Naive thymus-derived CD4-positive, alpha-beta T cell (primary cell): ENCODE measurements at regions not wholly inside any gene's neighbourhood (a gene's known extent, or its start where the extent isn't known, plus 50 kb on each side); places are given as distances from the start of the nearest gene placed in this dataset.
A peak's percentile ranks its signal among the peaks of the same experiment; 100 is the strongest.

Experiments used
- ATAC-seq: fragments of 150-1000 bp; cut with Tn5 transposase; 2 replicates; pipeline ENCODE4 v1.10.0; 2021; ENCODE audit warnings: mild to moderate bottlenecking, moderate library complexity
- CTCF ChIA-PET: fragments of 350-600 bp; sonication (Branson Sonifier 250); formaldehyde crosslinking; loops from one replicate; lab custom pipeline; 2021; ENCODE audit warnings: antibody characterized with exemption; lab: Charles Lee
- POLR2A ChIA-PET: fragments of 350-600 bp; sonication (Branson Sonifier 250); formaldehyde crosslinking; loops from one replicate; lab custom pipeline; 2021; ENCODE audit warnings: antibody characterized with exemption, inconsistent platforms; lab: Charles Lee
- DNase-seq, 9 donors: peaks; one replicate each; pipeline versions ENCODE4 v3.0.0 to v3.0.0-alpha.2; 2020 to 2022; ENCODE audit warnings: mixed read lengths in 1 of 9
- H3K27ac ChIP-seq: one replicate; pipeline ENCODE4 v1.7.0; 2013; ENCODE audit warnings: mild to moderate bottlenecking, low read depth, low read length, moderate library complexity
- H3K27me3 ChIP-seq, 2 donors: one replicate each; pipeline ENCODE4 v1.7.0; 2013; ENCODE audit warnings: low read length in 2 of 2, mild to moderate bottlenecking in 2 of 2, moderate library complexity in 2 of 2; ENCODE audit not compliant: control insufficient read depth in 2 of 2, insufficient read depth in 2 of 2
- H3K36me3 ChIP-seq, 3 experiments: 1 replicate in 2 of 3; 2 replicates in 1 of 3; pipeline ENCODE4 v1.7.0; 2013; ENCODE audit warnings: low read length in 3 of 3, mild to moderate bottlenecking in 3 of 3, moderate library complexity in 1 of 3; ENCODE audit not compliant: insufficient read depth in 3 of 3, control insufficient read depth in 2 of 3
- H3K4me1 ChIP-seq, 2 donors: one replicate each; pipeline ENCODE4 v1.7.0; 2013; ENCODE audit warnings: low read length in 2 of 2, mild to moderate bottlenecking in 2 of 2, moderate library complexity in 1 of 2; ENCODE audit not compliant: control insufficient read depth in 2 of 2, insufficient read depth in 2 of 2
- H3K4me3 ChIP-seq: 2 replicates; pipeline ENCODE4 v1.7.0; 2013; ENCODE audit warnings: mild to moderate bottlenecking, low read length
- H3K9me3 ChIP-seq, 3 experiments: 1 replicate in 2 of 3; 2 replicates in 1 of 3; pipeline ENCODE4 v1.7.0; 2013; ENCODE audit warnings: low read length in 3 of 3; ENCODE audit not compliant: control insufficient read depth in 2 of 3
- H3K27ac Mint-ChIP-seq, 9 donors: one replicate each; pipeline ENCODE4 v1.8.0; 2020 to 2022; ENCODE audit warnings: mixed read lengths in 9 of 9, mild to moderate bottlenecking in 8 of 9, moderate library complexity in 5 of 9, inconsistent platforms in 2 of 9
- H3K27me3 Mint-ChIP-seq, 5 donors: one replicate each; pipeline ENCODE4 v1.8.0; 2021 to 2022; ENCODE audit warnings: mixed read lengths in 5 of 5, mild to moderate bottlenecking in 1 of 5
- H3K36me3 Mint-ChIP-seq, 5 donors: one replicate each; pipeline ENCODE4 v1.8.0; 2020 to 2022; ENCODE audit warnings: mixed read lengths in 5 of 5, mild to moderate bottlenecking in 3 of 5, inconsistent platforms in 1 of 5
- H3K4me1 Mint-ChIP-seq, 7 donors: one replicate each; pipeline ENCODE4 v1.8.0; 2020 to 2022; ENCODE audit warnings: mixed read lengths in 7 of 7, mild to moderate bottlenecking in 3 of 7, inconsistent platforms in 1 of 7
- H3K4me3 Mint-ChIP-seq, 10 donors: one replicate each; pipeline ENCODE4 v1.8.0; 2020 to 2022; ENCODE audit warnings: mild to moderate bottlenecking in 10 of 10, mixed read lengths in 10 of 10, moderate library complexity in 6 of 10, inconsistent platforms in 2 of 10
- H3K9me3 Mint-ChIP-seq, 11 donors: one replicate each; pipeline ENCODE4 v1.8.0; 2020 to 2022; ENCODE audit warnings: mixed read lengths in 11 of 11, mild to moderate bottlenecking in 4 of 11, inconsistent platforms in 1 of 11, moderate library complexity in 1 of 11
- intact Hi-C, 2 donors: fragments of 100-400 bp; cut with micrococcal nuclease; formaldehyde crosslinking; loops; one replicate each; pipeline ENCODE4 v1.15.1; 2023

DNA sequence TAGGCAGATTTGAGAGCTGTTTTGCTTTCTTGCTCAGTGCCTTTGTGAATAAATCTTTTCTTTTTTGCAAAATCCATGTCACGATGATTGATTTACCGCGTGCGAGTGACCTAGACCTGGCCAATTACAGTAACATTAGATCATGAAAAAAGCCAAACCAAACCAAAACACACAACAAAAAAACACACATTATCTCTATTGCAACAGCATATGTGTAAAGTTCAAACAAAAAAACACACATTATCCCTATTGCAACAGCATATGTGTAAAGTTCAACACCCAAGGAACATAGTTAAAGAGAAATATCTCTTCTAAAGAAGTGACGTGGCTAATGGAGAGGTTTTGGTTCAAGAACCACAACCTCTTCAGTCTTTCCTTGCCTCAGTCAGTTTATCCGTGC lies 342.6 kb upstream of the NRG3 start:
- H3K27me3 ChIP-seq: no peaks in the 10 kb centered on the region
- ATAC-seq: no peak
- H3K4me3 ChIP-seq: no peak overlapping the region
- no peaks in the 10 kb centered on the region for H3K4me1 ChIP-seq
- peaks cover 0 to 2% (median 0%) of the 10 kb centered on the region in 7 donors for H3K4me1 Mint-ChIP-seq
- intact Hi-C loops: no loop called here
- no peak overlapping the region for H3K27ac ChIP-seq
- H3K36me3 ChIP-seq: no peaks in the 10 kb centered on the region
- POLR2A ChIA-PET: no interaction called here
- no peak overlapping the region for H3K4me3 Mint-ChIP-seq
- CTCF ChIA-PET: no interaction called here
- no peaks in the 10 kb centered on the region for H3K36me3 Mint-ChIP-seq
- DNase-seq: no peak
- H3K27me3 Mint-ChIP-seq: no peaks in the 10 kb centered on the region
- H3K9me3 Mint-ChIP-seq: peaks cover 0 to 8% (median 3%) of the 10 kb centered on the region in 11 donors
- H3K9me3 ChIP-seq: no peaks in the 10 kb centered on the region
- no peak overlapping the region for H3K27ac Mint-ChIP-seq

DNA sequence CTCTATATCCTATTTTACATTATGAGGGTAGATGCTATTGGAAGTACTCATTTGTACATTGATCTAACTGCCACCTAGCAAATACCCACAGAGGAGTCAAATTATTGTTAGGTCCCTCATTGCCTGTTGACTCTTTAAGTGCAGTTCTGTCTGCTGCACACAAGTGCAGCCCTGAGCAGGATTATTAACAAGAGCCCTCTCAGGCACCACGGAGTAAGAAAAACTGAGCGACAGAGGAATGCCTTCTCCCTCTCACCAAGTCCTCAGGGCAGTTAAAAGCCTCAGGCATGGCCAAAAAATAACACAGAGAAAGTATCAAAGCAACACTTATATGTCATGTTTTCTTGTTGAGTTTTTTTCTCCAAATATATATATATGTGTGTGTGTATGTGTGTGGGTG lies 340.0 kb upstream of the NRG3 start:
- intact Hi-C loops: no loop called here
- no peak for DNase-seq
- Histone ChIP-seq H3K27me3 (no peaks in the 10 kb centered on the region), H3K4me3 (no peak overlapping the region), H3K4me1 (no peaks in the 10 kb centered on the region), H3K27ac (no peak overlapping the region), H3K36me3 (no peaks in the 10 kb centered on the region), H3K9me3 (no peaks in the 10 kb centered on the region)
- H3K4me3 Mint-ChIP-seq: no peak overlapping the region
- POLR2A ChIA-PET: no interaction called here
- no peak overlapping the region for H3K27ac Mint-ChIP-seq
- CTCF ChIA-PET: no interaction called here
- H3K36me3 Mint-ChIP-seq: no peaks in the 10 kb centered on the region
- H3K9me3 Mint-ChIP-seq: peaks cover 0 to 17% (median 5%) of the 10 kb centered on the region in 11 donors
- ATAC-seq: no peak
- H3K4me1 Mint-ChIP-seq: peaks cover 0 to 2% (median 0%) of the 10 kb centered on the region in 7 donors
- no peaks in the 10 kb centered on the region for H3K27me3 Mint-ChIP-seq

DNA sequence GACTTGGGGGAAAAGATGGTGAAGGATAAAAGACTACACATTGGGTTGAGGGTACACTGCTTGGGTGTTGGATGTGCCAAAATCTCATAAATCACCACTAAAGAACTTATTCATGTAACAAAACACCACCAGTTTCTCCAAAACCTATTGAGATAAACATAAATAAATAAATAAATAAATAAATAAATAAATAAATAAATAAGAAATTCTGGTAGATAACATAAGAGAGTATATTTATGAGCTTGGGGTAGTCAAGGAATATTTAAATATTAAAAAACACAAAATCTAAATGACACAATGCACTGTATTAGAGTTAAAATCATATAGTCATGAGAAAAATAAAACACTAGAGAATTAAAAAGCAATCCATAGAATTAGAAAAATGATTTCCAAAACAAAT lies 333.5 kb upstream of the NRG3 start:
- ChIA-PET POLR2A (no interaction called here), CTCF (no interaction called here)
- no peak overlapping the region for H3K4me3 ChIP-seq
- H3K9me3 ChIP-seq: no peaks in the 10 kb centered on the region
- H3K27me3 ChIP-seq: no peaks in the 10 kb centered on the region
- peaks cover 2 to 17% (median 6%) of the 10 kb centered on the region in 11 donors for H3K9me3 Mint-ChIP-seq
- H3K36me3 Mint-ChIP-seq: no peaks in the 10 kb centered on the region
- H3K36me3 ChIP-seq: no peaks in the 10 kb centered on the region
- intact Hi-C loops: no loop called here
- no peaks in the 10 kb centered on the region for H3K4me1 Mint-ChIP-seq
- DNase-seq (no peak), ATAC-seq (no peak)
- H3K4me3 Mint-ChIP-seq: no peak overlapping the region
- no peak overlapping the region for H3K27ac ChIP-seq
- H3K27ac Mint-ChIP-seq: no peak overlapping the region
- H3K4me1 ChIP-seq: no peaks in the 10 kb centered on the region
- H3K27me3 Mint-ChIP-seq: no peaks in the 10 kb centered on the region

DNA sequence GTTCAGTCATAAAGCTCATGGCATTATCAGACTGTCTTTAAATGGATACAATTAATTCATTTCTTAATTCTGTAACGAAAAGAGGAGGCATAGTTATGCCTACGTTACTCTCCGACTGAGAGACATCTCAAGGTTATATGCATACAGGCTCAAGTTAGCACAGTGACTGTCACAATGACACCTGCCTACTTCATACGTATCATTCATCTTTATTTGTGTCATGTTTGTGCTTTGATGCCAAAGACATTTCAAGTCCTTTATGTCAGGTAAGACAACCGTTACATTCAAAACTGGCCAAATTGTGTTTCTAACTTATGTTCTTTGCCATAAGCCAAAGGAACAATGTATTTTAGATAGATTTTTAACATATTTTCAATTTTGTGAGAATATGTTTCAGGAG lies 328.8 kb upstream of the NRG3 start:
- Histone ChIP-seq H3K36me3 (no peaks in the 10 kb centered on the region), H3K27ac (no peak overlapping the region), H3K4me3 (no peak overlapping the region), H3K27me3 (no peaks in the 10 kb centered on the region), H3K9me3 (no peaks in the 10 kb centered on the region), H3K4me1 (no peaks in the 10 kb centered on the region)
- H3K9me3 Mint-ChIP-seq: peaks cover 4 to 27% (median 16%) of the 10 kb centered on the region in 11 donors
- CTCF ChIA-PET: no interaction called here
- H3K36me3 Mint-ChIP-seq: peaks cover 0 to 7% (median 0%) of the 10 kb centered on the region in 5 donors
- intact Hi-C loops: no loop called here
- no peak overlapping the region for H3K27ac Mint-ChIP-seq
- POLR2A ChIA-PET: no interaction called here
- H3K4me1 Mint-ChIP-seq: no peaks in the 10 kb centered on the region
- no peak for DNase-seq
- H3K4me3 Mint-ChIP-seq: no peak overlapping the region
- no peaks in the 10 kb centered on the region for H3K27me3 Mint-ChIP-seq
- ATAC-seq: no peak

DNA sequence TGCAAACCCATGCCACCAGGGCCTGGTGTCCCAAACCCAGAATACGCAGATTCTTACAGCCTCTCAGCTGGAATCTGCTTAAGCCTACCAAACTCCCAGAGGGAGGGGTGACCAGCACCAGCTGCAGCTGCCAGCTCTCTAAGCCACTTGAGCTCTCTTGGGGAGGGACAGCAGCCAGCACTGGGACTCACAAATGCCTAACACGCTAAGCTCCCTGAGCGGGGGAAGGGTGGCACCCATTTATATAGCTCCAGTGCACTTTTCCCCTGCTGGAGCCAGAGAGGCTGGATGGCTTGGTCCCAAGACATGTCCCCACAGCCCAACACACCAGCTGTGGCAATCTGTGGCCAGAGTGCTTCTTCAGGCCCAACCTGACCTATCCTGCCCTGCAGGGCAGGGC lies 326.8 kb upstream of the NRG3 start:
- Histone ChIP-seq H3K4me3 (no peak overlapping the region), H3K27ac (no peak overlapping the region), H3K27me3 (no peaks in the 10 kb centered on the region), H3K9me3 (no peaks in the 10 kb centered on the region), H3K4me1 (no peaks in the 10 kb centered on the region), H3K36me3 (no peaks in the 10 kb centered on the region)
- Mint-ChIP-seq H3K36me3 (peaks cover 0 to 7% (median 0%) of the 10 kb centered on the region in 5 donors), H3K4me1 (no peaks in the 10 kb centered on the region), H3K9me3 (peaks cover 4 to 39% (median 18%) of the 10 kb centered on the region in 11 donors), H3K4me3 (no peak overlapping the region), H3K27ac (no peak overlapping the region), H3K27me3 (no peaks in the 10 kb centered on the region)
- ChIA-PET POLR2A (no interaction called here), CTCF (no interaction called here)
- intact Hi-C loops: no loop called here
- ATAC-seq: no peak
- DNase-seq: no peak

DNA sequence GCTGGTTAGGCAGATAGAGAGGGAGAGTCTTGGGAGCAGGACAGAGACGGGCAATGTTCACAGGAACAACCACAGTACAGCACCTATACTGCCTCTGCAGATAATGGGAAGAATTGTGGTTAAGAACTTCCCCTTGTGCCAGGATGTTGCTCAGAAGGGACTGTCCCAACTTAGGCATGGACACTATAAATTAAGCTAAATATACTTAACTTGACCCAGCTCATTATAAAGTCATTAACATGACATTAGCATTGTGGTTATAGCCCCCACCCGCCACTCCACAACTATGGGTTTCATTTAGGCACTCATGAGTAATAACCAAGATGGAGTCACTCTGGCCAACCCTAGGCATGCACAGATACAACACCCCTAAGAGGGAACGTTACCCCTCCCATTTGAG lies 310.9 kb upstream of the NRG3 start:
- H3K27ac Mint-ChIP-seq: peak overlapping the region in 1 of 9 donors; percentile 49
- DNase-seq (no peak), ATAC-seq (no peak)
- Histone ChIP-seq H3K9me3 (no peaks in the 10 kb centered on the region), H3K27ac (no peak overlapping the region), H3K36me3 (no peaks in the 10 kb centered on the region), H3K4me1 (no peaks in the 10 kb centered on the region), H3K4me3 (no peak overlapping the region), H3K27me3 (no peaks in the 10 kb centered on the region)
- H3K36me3 Mint-ChIP-seq: peaks cover 0 to 3% (median 0%) of the 10 kb centered on the region in 5 donors
- no peak overlapping the region for H3K4me3 Mint-ChIP-seq
- intact Hi-C loops: no loop called here
- ChIA-PET CTCF (no interaction called here), POLR2A (no interaction called here)
- H3K27me3 Mint-ChIP-seq: peaks cover 0 to 5% (median 0%) of the 10 kb centered on the region in 5 donors
- peaks cover 0 to 17% (median 3%) of the 10 kb centered on the region in 11 donors for H3K9me3 Mint-ChIP-seq
- H3K4me1 Mint-ChIP-seq: peaks cover 0 to 6% (median 3%) of the 10 kb centered on the region in 7 donors

DNA sequence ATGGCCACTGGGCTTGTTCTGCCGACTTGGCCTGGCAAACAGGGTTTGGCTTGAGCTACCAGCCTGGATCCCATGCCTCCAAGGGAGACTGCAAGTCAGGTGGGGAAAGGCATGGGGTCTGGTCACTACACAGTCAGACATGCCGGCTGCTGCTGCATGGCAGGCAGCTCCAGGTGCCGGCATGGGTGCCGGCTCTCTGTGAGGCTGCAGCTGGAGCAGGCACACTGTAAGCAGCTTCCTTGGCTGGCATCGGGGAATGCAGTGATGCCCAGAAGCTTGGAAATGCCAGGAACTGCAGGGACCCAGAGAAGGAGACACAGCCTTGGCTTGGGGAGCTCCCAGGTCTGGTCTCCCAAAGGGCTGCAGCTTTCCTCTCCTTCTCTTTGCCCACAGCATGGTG lies 305.5 kb upstream of the NRG3 start:
- no peak overlapping the region for H3K4me3 Mint-ChIP-seq
- no peaks in the 10 kb centered on the region for H3K36me3 Mint-ChIP-seq
- DNase-seq: no peak
- Histone ChIP-seq H3K27ac (no peak overlapping the region), H3K36me3 (no peaks in the 10 kb centered on the region), H3K4me1 (no peaks in the 10 kb centered on the region), H3K9me3 (no peaks in the 10 kb centered on the region), H3K4me3 (no peak overlapping the region), H3K27me3 (no peaks in the 10 kb centered on the region)
- ChIA-PET POLR2A (no interaction called here), CTCF (interaction anchor here (0.7 kb wide), 1 partner anchor 580 kb away, joined by 3 read pairs; no protein-coding TSS in a partner anchor)
- H3K9me3 Mint-ChIP-seq: peaks cover 0 to 10% (median 5%) of the 10 kb centered on the region in 11 donors
- no peak overlapping the region for H3K27ac Mint-ChIP-seq
- no peaks in the 10 kb centered on the region for H3K4me1 Mint-ChIP-seq
- no peak for ATAC-seq
- H3K27me3 Mint-ChIP-seq: no peaks in the 10 kb centered on the region
- intact Hi-C loops: no loop called here
